ENCODE measurements at regions not wholly inside any gene's neighbourhood (a gene's known extent, or its start where the extent isn't known, plus 50 kb on each side); places are given as distances from the start of the nearest gene placed in this dataset.

- no peak for DNase-seq (ENCODE audit: low spot score in 2 of 2)
- Histone ChIP-seq H3K4me3 (no peak overlapping the region), H3K9me3 (no peaks in the 10 kb centered on the region), H3K36me3 (no peaks in the 10 kb centered on the region), H3K4me1 (no peaks in the 10 kb centered on the region), H3K27me3 (no peaks in the 10 kb centered on the region), H3K27ac (no peak overlapping the region)
- TF ChIP-seq CTCF (IDR thresholded peaks at IDR 0.05), result no peak
- intact Hi-C loops (cut with DNase I), result no loop called here
These were observed 187.6 kb upstream of the DPP10 start for GRCh38 chr2:114254875-114255274.

- TF ChIP-seq CTCF (IDR thresholded peaks at IDR 0.05), result no peak
- H3K27me3 ChIP-seq, result no peaks in the 10 kb centered on the region
- intact Hi-C loops (cut with DNase I), result no loop called here
- no peaks in the 10 kb centered on the region for H3K9me3 ChIP-seq
- H3K4me1 ChIP-seq, result no peaks in the 10 kb centered on the region
- no peak overlapping the region for H3K27ac ChIP-seq
- no peak for DNase-seq (ENCODE audit: low spot score in 2 of 2)
- H3K4me3 ChIP-seq, result no peak overlapping the region
- no peaks in the 10 kb centered on the region for H3K36me3 ChIP-seq
These were observed 183.1 kb upstream of the DPP10 start for GRCh38 chr2:114259389-114259788.

DNA sequence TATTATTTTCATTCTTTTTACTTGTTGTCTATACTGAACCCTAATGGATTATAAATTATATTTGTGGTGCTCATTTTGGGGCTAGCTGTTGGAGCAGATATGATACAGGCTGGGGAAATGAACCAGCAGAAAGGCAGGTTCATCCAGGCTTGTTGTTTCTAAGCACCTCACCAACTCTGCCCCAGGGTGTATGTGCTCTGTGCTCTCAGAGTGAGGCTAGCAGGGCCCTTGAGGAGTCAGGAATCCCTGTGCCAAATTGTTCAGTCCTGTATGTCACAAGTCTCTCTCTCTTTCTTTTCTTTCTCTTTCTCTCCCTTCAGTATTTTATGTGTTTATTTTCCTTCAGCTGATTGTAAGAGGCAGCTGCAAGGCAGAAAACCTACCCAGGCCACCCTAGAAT lies 181.1 kb upstream of the DPP10 start:
- Histone ChIP-seq H3K4me3 (no peak overlapping the region), H3K27ac (no peak overlapping the region), H3K36me3 (no peaks in the 10 kb centered on the region), H3K9me3 (no peaks in the 10 kb centered on the region), H3K27me3 (no peaks in the 10 kb centered on the region), H3K4me1 (no peaks in the 10 kb centered on the region)
- no peak for DNase-seq (ENCODE audit: low spot score in 2 of 2)
- no peak for TF ChIP-seq CTCF (IDR thresholded peaks at IDR 0.05)
- intact Hi-C loops (cut with DNase I), result no loop called here

- Histone ChIP-seq H3K9me3 (no peaks in the 10 kb centered on the region), H3K4me3 (no peak overlapping the region), H3K27ac (no peak overlapping the region), H3K27me3 (no peaks in the 10 kb centered on the region), H3K4me1 (no peaks in the 10 kb centered on the region), H3K36me3 (no peaks in the 10 kb centered on the region)
- intact Hi-C loops (cut with DNase I), result no loop called here
- TF ChIP-seq CTCF (IDR thresholded peaks at IDR 0.05), result no peak
- no peak for DNase-seq (ENCODE audit: low spot score in 2 of 2)
These were observed 177.2 kb upstream of the DPP10 start for GRCh38 chr2:114265261-114265660.

DNA sequence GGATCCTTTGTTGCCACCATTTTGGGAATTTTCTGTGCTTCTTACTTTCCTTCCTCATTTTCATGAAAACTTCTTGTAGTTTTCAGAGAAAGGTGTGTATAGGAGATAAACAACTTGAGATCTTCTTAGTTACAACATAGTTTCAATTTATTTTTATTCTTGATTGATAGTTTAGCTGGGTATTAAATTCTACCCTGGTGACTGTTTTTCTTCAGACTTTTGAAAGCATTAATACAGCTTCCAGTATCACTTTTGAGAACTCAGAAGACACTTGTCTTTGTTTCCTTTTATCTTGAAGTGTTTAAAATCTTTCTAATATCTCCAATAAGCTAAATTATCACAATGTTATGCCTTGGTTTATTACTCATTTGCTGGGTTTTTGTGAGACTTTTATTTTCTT lies 167.5 kb upstream of the DPP10 start:
- no peaks in the 10 kb centered on the region for H3K4me1 ChIP-seq
- TF ChIP-seq CTCF (IDR thresholded peaks at IDR 0.05), result no peak
- no peak for DNase-seq (ENCODE audit: low spot score in 2 of 2)
- no peak overlapping the region for H3K4me3 ChIP-seq
- no peak overlapping the region for H3K27ac ChIP-seq
- no peaks in the 10 kb centered on the region for H3K36me3 ChIP-seq
- intact Hi-C loops (cut with DNase I), result no loop called here
- H3K9me3 ChIP-seq, result peaks cover 0 to 15% of the 10 kb centered on the region in 2 donors
- H3K27me3 ChIP-seq, result no peaks in the 10 kb centered on the region

GRCh38 chr2:114281188-114281587 lies 161.3 kb upstream of the DPP10 start:
- no peak for DNase-seq (ENCODE audit: low spot score in 2 of 2)
- TF ChIP-seq CTCF (IDR thresholded peaks at IDR 0.05), result no peak
- Histone ChIP-seq H3K4me3 (no peak overlapping the region), H3K9me3 (no peaks in the 10 kb centered on the region), H3K36me3 (no peaks in the 10 kb centered on the region), H3K27ac (peak overlapping the region in 1 of 2 donors; percentile 17), H3K27me3 (no peaks in the 10 kb centered on the region), H3K4me1 (peaks cover 0 to 10% of the 10 kb centered on the region in 2 donors)
- intact Hi-C loops (cut with DNase I), result loop anchor here (5.0 kb wide), 1 partner anchor 146 kb away; no protein-coding TSS in a partner anchor

All from ascending aorta (tissue), 2 donors.